ENCODE measurements at regions not wholly inside any gene's neighbourhood (a gene's known extent, or its start where the extent isn't known, plus 50 kb on each side); places are given as distances from the start of the nearest gene placed in this dataset.

DNA sequence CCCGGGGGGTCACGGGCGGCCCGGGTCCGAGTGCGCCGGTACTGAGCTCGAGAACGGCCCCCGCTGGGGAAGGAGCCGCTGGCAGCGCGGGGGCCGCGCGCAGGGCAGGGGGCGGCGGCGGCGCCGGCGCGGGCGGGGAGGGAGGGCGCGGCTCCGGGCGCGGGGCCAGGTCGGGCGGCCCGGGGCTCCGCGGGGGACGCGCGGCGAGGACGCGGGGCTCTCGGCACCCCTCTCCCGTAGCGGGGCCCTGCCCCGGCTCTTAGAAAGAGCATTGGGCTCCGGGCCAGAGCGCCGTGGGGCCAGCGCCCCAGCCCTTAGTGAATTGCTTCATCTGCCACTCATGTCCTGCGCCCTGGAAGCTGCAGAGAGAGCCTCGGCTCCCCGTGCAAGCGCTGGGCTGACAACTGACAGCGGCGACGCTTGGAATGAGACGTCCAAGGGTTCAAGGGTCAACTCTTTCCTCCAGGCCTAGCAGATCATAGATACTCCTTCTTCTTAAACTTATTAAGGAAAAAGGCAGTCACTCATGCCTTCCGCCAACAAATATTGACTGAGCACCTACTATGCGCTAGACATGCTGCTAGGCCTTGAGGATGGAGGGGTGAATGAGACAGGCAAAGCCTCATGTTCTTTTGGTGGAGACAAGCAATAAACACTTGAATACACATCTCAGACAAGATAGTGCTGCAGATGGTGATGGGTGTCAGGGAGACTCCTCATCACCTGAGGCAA is 140.8 kb downstream of the SMAD6 start:
- no peak for DNase-seq (ENCODE audit: extremely low read depth, insufficient read length)
- TF ChIP-seq, protein P1, sequence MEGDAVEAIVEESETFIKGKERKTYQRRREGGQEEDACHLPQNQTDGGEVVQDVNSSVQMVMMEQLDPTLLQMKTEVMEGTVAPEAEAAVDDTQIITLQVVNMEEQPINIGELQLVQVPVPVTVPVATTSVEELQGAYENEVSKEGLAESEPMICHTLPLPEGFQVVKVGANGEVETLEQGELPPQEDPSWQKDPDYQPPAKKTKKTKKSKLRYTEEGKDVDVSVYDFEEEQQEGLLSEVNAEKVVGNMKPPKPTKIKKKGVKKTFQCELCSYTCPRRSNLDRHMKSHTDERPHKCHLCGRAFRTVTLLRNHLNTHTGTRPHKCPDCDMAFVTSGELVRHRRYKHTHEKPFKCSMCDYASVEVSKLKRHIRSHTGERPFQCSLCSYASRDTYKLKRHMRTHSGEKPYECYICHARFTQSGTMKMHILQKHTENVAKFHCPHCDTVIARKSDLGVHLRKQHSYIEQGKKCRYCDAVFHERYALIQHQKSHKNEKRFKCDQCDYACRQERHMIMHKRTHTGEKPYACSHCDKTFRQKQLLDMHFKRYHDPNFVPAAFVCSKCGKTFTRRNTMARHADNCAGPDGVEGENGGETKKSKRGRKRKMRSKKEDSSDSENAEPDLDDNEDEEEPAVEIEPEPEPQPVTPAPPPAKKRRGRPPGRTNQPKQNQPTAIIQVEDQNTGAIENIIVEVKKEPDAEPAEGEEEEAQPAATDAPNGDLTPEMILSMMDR (IDR thresholded peaks at IDR 0.05; ENCODE audit: insufficient read depth, low read length, poor library complexity, severe bottlenecking), result no peak
- no peak overlapping the region for H3K4me3 ChIP-seq (replicated peaks; ENCODE audit: low read depth, low read length)
- no peaks in the 10 kb centered on the region for H3K36me3 ChIP-seq (ENCODE audit: control insufficient read depth, insufficient read depth, low read length)
- H3K27me3 ChIP-seq (replicated peaks; ENCODE audit: control insufficient read depth, insufficient read depth, low read length), result peaks cover 10% of the 10 kb centered on the region

DNA sequence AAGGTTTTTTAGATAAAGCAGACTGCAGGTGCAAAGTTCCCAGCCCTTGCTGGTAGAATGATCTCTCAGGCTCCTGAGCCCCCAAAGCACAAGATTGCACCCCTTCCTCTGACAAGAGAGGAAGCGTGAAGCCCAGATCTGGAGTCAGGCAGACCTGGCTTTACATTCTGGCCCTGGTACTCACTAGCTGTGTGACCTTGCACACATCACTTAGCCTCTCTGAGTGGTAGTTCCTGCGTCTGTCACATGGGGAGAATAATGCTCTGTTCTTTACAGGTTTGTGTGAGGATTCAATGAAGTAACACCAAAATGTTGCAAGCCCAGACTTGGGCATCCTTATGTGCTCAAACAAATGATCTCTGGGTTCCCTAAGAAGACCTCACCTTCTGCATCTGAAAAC is 141.5 kb downstream of the SMAD6 start:
- Histone ChIP-seq H3K36me3 (ENCODE audit: control insufficient read depth, insufficient read depth, low read length) (no peaks in the 10 kb centered on the region), H3K4me3 (replicated peaks; ENCODE audit: low read depth, low read length) (no peak overlapping the region), H3K27me3 (replicated peaks; ENCODE audit: control insufficient read depth, insufficient read depth, low read length) (peaks cover 10% of the 10 kb centered on the region)
- TF ChIP-seq, protein P1 (IDR thresholded peaks at IDR 0.05; ENCODE audit: insufficient read depth, low read length, poor library complexity, severe bottlenecking), result no peak
- DNase-seq (ENCODE audit: extremely low read depth, insufficient read length), result no peak

DNA sequence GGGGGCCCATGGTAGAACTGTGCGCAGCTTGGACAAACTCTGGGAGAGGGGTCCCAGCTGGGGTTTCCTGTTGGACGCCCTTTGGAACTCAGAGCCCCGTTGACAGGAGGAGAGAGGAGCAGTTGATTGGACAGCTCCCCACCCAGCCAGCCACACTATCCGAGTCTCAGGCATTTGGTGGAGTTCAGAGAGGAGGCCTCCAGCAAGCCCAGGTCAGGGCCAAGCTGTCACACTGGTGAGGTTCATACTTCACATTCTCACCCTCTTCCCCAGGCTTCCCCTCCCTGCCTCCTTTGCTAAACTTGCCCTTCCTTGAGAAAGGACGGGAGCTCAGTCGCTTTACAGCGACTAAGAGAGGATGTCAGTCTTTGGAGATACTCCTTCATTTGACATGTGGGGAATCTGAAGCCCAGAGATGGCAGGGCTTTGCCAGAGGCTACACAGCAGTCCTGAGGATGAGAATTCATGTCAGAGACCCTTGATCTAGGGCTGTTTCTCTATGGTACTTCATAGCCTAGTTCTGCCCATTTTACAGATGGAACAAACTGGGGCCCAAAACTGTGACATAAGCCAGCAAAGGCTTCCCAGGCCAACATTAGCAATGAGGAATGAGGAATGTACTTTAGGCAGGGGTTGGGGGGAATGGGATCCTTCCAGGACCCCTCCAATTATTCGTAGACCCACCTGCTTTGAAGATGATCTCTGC is 142.2 kb downstream of the SMAD6 start:
- TF ChIP-seq, protein P1 (IDR thresholded peaks at IDR 0.05; ENCODE audit: insufficient read depth, low read length, poor library complexity, severe bottlenecking), result no peak
- no peak for DNase-seq (ENCODE audit: extremely low read depth, insufficient read length)
- Histone ChIP-seq H3K27me3 (replicated peaks; ENCODE audit: control insufficient read depth, insufficient read depth, low read length) (peaks cover 10% of the 10 kb centered on the region), H3K36me3 (ENCODE audit: control insufficient read depth, insufficient read depth, low read length) (no peaks in the 10 kb centered on the region), H3K4me3 (replicated peaks; ENCODE audit: low read depth, low read length) (no peak overlapping the region)

DNA sequence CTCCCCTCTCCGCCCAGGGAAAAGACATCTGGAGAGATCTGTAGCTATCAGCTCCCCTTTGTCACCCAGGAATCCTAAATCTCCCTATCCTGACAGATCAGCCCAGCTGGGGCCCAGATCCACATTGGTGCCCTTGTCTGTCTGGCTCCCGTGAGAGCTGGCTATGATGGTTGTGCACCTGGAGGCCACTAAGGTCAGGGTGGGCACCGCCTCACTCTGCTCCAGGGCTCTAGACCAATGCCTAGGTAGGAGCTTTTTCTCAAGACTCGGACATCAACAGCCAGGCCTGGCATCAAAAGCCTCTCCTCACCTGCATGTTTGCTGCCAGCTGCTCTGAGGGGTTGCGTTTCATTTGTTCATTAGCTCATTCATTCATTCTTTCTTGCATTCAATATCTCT is 142.7 kb downstream of the SMAD6 start:
- Histone ChIP-seq H3K27me3 (replicated peaks; ENCODE audit: control insufficient read depth, insufficient read depth, low read length) (peaks cover 10% of the 10 kb centered on the region), H3K4me3 (replicated peaks; ENCODE audit: low read depth, low read length) (no peak overlapping the region), H3K36me3 (ENCODE audit: control insufficient read depth, insufficient read depth, low read length) (no peaks in the 10 kb centered on the region)
- TF ChIP-seq, protein P1 (IDR thresholded peaks at IDR 0.05; ENCODE audit: insufficient read depth, low read length, poor library complexity, severe bottlenecking), result no peak
- DNase-seq (ENCODE audit: extremely low read depth, insufficient read length), result no peak

DNA sequence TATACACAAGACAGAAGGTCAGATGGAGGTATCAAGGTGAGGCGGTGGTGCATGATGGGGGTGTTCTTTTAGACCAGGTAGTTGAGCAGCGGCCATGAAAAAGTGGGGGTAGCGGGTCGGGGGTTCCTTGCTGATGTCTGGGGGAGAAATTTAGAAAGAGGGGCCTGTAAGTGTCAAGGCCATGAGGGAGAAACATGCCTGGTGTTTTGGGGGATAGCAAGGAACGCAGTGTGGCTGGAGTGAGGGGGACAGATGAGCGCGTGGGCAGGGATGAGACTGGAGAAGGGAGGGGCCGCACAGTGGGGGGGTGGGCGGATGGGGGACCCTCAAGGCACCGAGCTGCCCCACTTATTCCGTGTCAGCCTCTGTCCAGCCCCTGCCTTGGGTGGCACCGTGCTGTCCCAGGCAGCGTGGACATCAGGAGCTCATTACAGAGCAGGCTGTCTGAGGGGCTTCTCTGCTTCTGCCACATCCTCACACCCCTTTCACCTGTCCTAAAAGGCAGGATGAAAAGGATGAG is 143.3 kb downstream of the SMAD6 start:
- no peak overlapping the region for H3K4me3 ChIP-seq (replicated peaks; ENCODE audit: low read depth, low read length)
- no peak for DNase-seq (ENCODE audit: extremely low read depth, insufficient read length)
- peaks cover 10% of the 10 kb centered on the region for H3K27me3 ChIP-seq (replicated peaks; ENCODE audit: control insufficient read depth, insufficient read depth, low read length)
- TF ChIP-seq, protein P1 (IDR thresholded peaks at IDR 0.05; ENCODE audit: insufficient read depth, low read length, poor library complexity, severe bottlenecking), result no peak
- H3K36me3 ChIP-seq (ENCODE audit: control insufficient read depth, insufficient read depth, low read length), result no peaks in the 10 kb centered on the region
